ENCODE measurements at regions not wholly inside any gene's neighbourhood (a gene's known extent, or its start where the extent isn't known, plus 50 kb on each side); places are given as distances from the start of the nearest gene placed in this dataset.

DNA sequence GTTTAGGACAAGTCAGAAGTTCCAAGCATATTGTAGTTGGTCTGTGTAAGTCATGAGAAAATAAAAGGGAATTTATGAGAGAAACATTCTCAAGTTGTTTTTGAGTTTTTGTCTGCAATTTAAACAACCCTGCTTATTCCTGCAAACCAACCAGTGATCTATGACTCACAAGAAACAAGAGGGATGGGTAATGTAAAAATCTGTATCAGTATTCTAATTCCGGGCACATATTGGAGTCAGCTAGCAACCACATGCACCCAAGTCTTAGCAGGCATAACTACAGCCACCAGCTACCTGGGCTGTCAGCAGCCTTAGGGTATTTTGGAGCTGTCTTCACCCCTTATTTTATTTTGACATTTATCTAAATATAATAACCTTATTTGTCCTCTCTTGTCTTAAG is 128.7 kb upstream of the APC start:
- TF ChIP-seq, protein P1, sequence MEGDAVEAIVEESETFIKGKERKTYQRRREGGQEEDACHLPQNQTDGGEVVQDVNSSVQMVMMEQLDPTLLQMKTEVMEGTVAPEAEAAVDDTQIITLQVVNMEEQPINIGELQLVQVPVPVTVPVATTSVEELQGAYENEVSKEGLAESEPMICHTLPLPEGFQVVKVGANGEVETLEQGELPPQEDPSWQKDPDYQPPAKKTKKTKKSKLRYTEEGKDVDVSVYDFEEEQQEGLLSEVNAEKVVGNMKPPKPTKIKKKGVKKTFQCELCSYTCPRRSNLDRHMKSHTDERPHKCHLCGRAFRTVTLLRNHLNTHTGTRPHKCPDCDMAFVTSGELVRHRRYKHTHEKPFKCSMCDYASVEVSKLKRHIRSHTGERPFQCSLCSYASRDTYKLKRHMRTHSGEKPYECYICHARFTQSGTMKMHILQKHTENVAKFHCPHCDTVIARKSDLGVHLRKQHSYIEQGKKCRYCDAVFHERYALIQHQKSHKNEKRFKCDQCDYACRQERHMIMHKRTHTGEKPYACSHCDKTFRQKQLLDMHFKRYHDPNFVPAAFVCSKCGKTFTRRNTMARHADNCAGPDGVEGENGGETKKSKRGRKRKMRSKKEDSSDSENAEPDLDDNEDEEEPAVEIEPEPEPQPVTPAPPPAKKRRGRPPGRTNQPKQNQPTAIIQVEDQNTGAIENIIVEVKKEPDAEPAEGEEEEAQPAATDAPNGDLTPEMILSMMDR (IDR thresholded peaks at IDR 0.05), result no peak
- TF ChIP-seq POLR2A (IDR thresholded peaks at IDR 0.05), result no peak
